ENCODE measurements at regions not wholly inside any gene's neighbourhood (a gene's known extent, or its start where the extent isn't known, plus 50 kb on each side); places are given as distances from the start of the nearest gene placed in this dataset.
"Not testable (repeated sequence)": the region's sequence is repeated elsewhere in the genome, so short reads cannot be mapped to it uniquely, and the experiment has no call there.

DNA sequence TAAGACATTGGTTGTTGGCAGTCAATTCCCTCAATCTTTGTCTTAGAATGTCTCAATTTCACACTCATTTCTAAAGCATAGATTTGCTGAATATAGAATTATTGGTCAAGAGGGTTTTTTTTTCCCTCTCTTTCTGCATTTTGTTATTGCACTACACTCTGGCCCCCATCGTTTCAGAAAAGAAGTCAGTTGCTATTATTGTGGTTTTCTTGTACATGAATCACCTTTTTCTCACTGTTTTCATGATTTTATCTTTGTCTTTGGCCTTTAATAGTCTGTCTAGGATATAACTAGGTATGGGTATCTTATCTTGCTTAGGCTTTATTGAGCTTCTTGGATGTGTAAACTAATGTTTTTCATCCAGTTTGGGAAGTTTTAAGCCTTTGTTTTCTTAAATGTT lies 194.3 kb upstream of the DAAM1 start:
- TF ChIP-seq, protein P1, sequence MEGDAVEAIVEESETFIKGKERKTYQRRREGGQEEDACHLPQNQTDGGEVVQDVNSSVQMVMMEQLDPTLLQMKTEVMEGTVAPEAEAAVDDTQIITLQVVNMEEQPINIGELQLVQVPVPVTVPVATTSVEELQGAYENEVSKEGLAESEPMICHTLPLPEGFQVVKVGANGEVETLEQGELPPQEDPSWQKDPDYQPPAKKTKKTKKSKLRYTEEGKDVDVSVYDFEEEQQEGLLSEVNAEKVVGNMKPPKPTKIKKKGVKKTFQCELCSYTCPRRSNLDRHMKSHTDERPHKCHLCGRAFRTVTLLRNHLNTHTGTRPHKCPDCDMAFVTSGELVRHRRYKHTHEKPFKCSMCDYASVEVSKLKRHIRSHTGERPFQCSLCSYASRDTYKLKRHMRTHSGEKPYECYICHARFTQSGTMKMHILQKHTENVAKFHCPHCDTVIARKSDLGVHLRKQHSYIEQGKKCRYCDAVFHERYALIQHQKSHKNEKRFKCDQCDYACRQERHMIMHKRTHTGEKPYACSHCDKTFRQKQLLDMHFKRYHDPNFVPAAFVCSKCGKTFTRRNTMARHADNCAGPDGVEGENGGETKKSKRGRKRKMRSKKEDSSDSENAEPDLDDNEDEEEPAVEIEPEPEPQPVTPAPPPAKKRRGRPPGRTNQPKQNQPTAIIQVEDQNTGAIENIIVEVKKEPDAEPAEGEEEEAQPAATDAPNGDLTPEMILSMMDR (IDR thresholded peaks at IDR 0.05; ENCODE audit: insufficient read depth, low read length, poor library complexity, severe bottlenecking), result no peak
- DNase-seq (ENCODE audit: extremely low read depth, insufficient read length), result no peak
- Histone ChIP-seq H3K27me3 (replicated peaks; ENCODE audit: control insufficient read depth, insufficient read depth, low read length) (no peaks in the 10 kb centered on the region), H3K4me3 (replicated peaks; ENCODE audit: low read depth, low read length) (no peak overlapping the region), H3K36me3 (ENCODE audit: control insufficient read depth, insufficient read depth, low read length) (no peaks in the 10 kb centered on the region)

DNA sequence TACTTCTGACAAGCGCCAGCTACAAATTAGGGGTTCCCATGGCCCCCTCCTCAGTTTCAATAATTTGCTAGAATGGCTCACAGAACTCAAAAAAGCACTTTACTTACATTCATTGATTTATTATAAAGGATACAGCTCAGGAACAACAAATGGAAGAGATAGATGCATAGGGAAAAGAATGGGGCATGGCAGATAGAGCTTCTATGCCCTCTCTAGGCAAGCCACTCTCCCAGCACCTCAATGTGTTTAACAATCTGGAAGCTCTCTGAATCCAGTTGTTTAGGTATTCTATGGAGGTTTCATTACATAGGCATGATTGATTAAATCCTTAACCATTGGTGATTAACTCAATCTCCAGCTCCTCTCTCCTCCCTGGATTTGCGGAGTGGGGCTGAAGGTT lies 184.5 kb upstream of the DAAM1 start:
- no peak for DNase-seq (ENCODE audit: extremely low read depth, insufficient read length)
- no peaks in the 10 kb centered on the region; the same call in 1 of the 2 replicates for H3K36me3 ChIP-seq (ENCODE audit: control insufficient read depth, insufficient read depth, low read length)
- no peak overlapping the region for H3K4me3 ChIP-seq (replicated peaks; ENCODE audit: low read depth, low read length)
- TF ChIP-seq, protein P1 (IDR thresholded peaks at IDR 0.05; ENCODE audit: insufficient read depth, low read length, poor library complexity, severe bottlenecking), result peak; percentile 5
- H3K27me3 ChIP-seq (replicated peaks; ENCODE audit: control insufficient read depth, insufficient read depth, low read length), result no peaks in the 10 kb centered on the region

DNA sequence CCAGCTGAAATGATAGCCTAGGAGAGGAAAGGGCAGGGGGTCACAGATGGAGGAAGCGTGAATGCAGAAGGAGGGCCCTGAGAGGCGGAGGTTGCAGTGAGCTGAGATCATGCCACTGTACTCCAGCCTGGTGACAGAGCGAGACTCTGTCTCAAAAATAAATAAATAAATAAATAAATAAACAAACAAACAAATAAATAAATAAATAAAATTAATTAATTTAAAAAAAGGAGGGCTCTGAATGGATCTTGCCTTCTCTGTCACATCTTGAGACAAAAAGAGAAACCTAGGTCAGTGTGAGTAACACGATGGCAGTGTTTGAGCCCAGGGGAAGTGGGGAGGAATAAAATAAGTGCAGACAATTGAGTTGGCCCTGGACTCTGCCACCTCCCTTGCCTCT lies 182.3 kb upstream of the DAAM1 start:
- not testable (repeated sequence) for H3K27me3 ChIP-seq (replicated peaks; ENCODE audit: control insufficient read depth, insufficient read depth, low read length); H3K4me3 ChIP-seq (replicated peaks; ENCODE audit: low read depth, low read length); H3K36me3 ChIP-seq (ENCODE audit: control insufficient read depth, insufficient read depth, low read length); DNase-seq (ENCODE audit: extremely low read depth, insufficient read length)

DNA sequence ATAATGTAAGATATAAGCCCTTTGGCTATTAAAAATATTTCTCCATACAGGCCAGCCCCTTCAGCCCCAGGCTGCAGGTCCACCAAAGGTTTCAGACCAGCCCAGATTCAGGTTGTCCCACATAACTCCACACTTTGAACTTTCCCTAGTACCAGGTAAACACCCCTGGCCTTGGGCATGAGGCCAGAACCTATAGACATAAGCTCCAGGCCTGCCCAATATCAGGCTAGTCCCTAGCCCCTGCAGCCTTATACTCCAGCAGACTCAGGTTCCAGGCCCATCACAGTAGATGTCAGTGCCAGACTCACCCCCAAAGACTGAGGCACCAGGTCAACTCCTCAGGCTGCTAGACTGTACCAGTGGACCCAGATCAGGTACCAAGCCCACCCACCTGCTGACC lies 178.5 kb upstream of the DAAM1 start:
- no peak for DNase-seq (ENCODE audit: extremely low read depth, insufficient read length)
- H3K36me3 ChIP-seq (ENCODE audit: control insufficient read depth, insufficient read depth, low read length), result no peaks in the 10 kb centered on the region
- no peaks in the 10 kb centered on the region for H3K27me3 ChIP-seq (replicated peaks; ENCODE audit: control insufficient read depth, insufficient read depth, low read length)
- TF ChIP-seq, protein P1 (IDR thresholded peaks at IDR 0.05; ENCODE audit: insufficient read depth, low read length, poor library complexity, severe bottlenecking), result no peak
- H3K4me3 ChIP-seq (replicated peaks; ENCODE audit: low read depth, low read length), result no peak overlapping the region

DNA sequence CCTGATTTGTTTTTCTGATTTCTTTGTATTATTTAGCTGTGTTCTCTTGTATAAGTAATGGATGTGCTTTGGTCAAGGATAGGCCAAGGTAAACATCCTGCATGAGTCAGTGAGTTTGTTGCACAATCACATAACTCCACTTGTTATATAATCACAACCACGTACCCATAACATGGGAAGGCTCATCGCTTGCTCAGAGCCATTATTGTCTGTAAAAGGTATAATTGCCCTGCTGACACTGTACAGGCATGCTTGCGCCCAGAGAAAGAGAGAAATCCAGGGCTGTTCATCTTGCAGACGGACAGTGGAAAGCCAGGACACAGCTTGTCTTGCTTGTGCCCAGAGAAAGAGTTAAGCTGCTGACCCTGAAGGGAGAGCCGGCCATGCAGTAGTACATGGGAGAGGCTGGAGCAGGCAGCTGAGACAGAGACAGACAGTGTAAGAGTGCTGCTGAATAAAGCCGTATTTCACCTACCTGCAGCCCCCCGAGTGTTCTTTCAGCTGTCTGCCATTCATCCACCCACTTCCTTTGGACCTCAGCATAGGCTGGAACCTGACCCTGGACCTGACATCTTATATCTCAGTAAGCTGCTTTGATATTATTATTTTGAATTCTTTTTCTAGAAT lies 174.7 kb upstream of the DAAM1 start:
- H3K4me3 ChIP-seq (replicated peaks; ENCODE audit: low read depth, low read length), result no peak overlapping the region
- no peak for DNase-seq (ENCODE audit: extremely low read depth, insufficient read length)
- H3K27me3 ChIP-seq (replicated peaks; ENCODE audit: control insufficient read depth, insufficient read depth, low read length), result no peaks in the 10 kb centered on the region
- H3K36me3 ChIP-seq (ENCODE audit: control insufficient read depth, insufficient read depth, low read length), result no peaks in the 10 kb centered on the region
- TF ChIP-seq, protein P1 (IDR thresholded peaks at IDR 0.05; ENCODE audit: insufficient read depth, low read length, poor library complexity, severe bottlenecking), result no peak

- TF ChIP-seq, protein P1 (IDR thresholded peaks at IDR 0.05; ENCODE audit: insufficient read depth, low read length, poor library complexity, severe bottlenecking), result no peak
- no peaks in the 10 kb centered on the region for H3K27me3 ChIP-seq (replicated peaks; ENCODE audit: control insufficient read depth, insufficient read depth, low read length)
- no peak for DNase-seq (ENCODE audit: extremely low read depth, insufficient read length)
- no peak overlapping the region for H3K4me3 ChIP-seq (replicated peaks; ENCODE audit: low read depth, low read length)
- no peaks in the 10 kb centered on the region for H3K36me3 ChIP-seq (ENCODE audit: control insufficient read depth, insufficient read depth, low read length)
Observed at GRCh38 chr14:59015482-59015881, 173.0 kb upstream of the DAAM1 start.
